Natural killer cell (primary cell): ENCODE measurements at regions not wholly inside any gene's neighbourhood (a gene's known extent, or its start where the extent isn't known, plus 50 kb on each side); places are given as distances from the start of the nearest gene placed in this dataset.

Experiments used
- ATAC-seq, 3 donors: fragments of 150-1000 bp in 2 of 3; fragments of 200-7000 bp in 1 of 3; cut with Tn5 transposase; 1 replicate in 1 of 3; 2 replicates in 2 of 3; pipeline ENCODE4 v1.10.0; 2021; ENCODE audit warnings: mild to moderate bottlenecking in 2 of 3, moderate library complexity in 2 of 3
- DNase-seq, 2 donors: peaks; one replicate each; pipeline versions ENCODE4 v3.0.0 to v3.0.0-alpha.2; 2013 to 2021; ENCODE audit warnings: mixed read lengths in 1 of 2
- H3K27ac ChIP-seq: one replicate; pipeline ENCODE4 v1.5.1; 2013; ENCODE audit warnings: mild to moderate bottlenecking, low read length
- H3K27me3 ChIP-seq: one replicate; pipeline ENCODE4 v1.6.1; 2013; ENCODE audit warnings: low read length; ENCODE audit not compliant: control insufficient read depth, insufficient read depth
- H3K36me3 ChIP-seq: one replicate; pipeline ENCODE4 v1.6.1; 2013; ENCODE audit warnings: low read length; ENCODE audit not compliant: control insufficient read depth, insufficient read depth
- H3K4me1 ChIP-seq: one replicate; pipeline ENCODE4 v1.6.1; 2013; ENCODE audit warnings: low read length; ENCODE audit not compliant: control insufficient read depth, insufficient read depth
- H3K4me3 ChIP-seq: one replicate; pipeline ENCODE4 v1.5.1; 2013; ENCODE audit warnings: low read length
- H3K9me3 ChIP-seq: one replicate; pipeline ENCODE4 v1.6.1; 2013; ENCODE audit warnings: low read length; ENCODE audit not compliant: control insufficient read depth, insufficient read depth
- H3K27ac Mint-ChIP-seq, 2 donors: one replicate each; pipeline ENCODE4 v1.8.0; 2022; ENCODE audit warnings: mild to moderate bottlenecking in 2 of 2, mixed read lengths in 2 of 2, moderate library complexity in 1 of 2
- H3K27me3 Mint-ChIP-seq, 2 donors: one replicate each; pipeline ENCODE4 v1.8.0; 2022; ENCODE audit warnings: low read depth in 2 of 2, mixed read lengths in 2 of 2
- H3K36me3 Mint-ChIP-seq: one replicate; pipeline ENCODE4 v1.8.0; 2022; ENCODE audit warnings: mixed read lengths
- H3K4me1 Mint-ChIP-seq, 2 donors: one replicate each; pipeline ENCODE4 v1.8.0; 2022; ENCODE audit warnings: mixed read lengths in 2 of 2
- H3K4me3 Mint-ChIP-seq: one replicate; pipeline ENCODE4 v1.8.0; 2022; ENCODE audit warnings: mild to moderate bottlenecking, moderate library complexity, mixed read lengths
- H3K9me3 Mint-ChIP-seq, 2 donors: one replicate each; pipeline ENCODE4 v1.8.0; 2022; ENCODE audit warnings: mixed read lengths in 2 of 2
- WGBS: methylation state at CpG from one replicate; pipeline ENCODE4 v1.1.7; 2013; ENCODE audit warnings: missing lambda C conversion rate; ENCODE audit not compliant: insufficient coverage; 5-methylcytosine and 5-hydroxymethylcytosine counted together
- intact Hi-C: fragments of 100-400 bp; cut with micrococcal nuclease; formaldehyde crosslinking; loops from one replicate; pipeline ENCODE4 v1.14.2; 2022
- TF ChIP-seq, protein P1 (sequence below): fragments of 200-600 bp; IDR thresholded peaks from one replicate; pipeline ENCODE4 v1.8.0; 2022; ENCODE audit warnings: antibody characterized with exemption

GRCh38 chr3:178440043-178440442 is 96.2 kb upstream of the KCNMB2 start:
- intact Hi-C loops: no loop called here
- TF ChIP-seq, protein P1, sequence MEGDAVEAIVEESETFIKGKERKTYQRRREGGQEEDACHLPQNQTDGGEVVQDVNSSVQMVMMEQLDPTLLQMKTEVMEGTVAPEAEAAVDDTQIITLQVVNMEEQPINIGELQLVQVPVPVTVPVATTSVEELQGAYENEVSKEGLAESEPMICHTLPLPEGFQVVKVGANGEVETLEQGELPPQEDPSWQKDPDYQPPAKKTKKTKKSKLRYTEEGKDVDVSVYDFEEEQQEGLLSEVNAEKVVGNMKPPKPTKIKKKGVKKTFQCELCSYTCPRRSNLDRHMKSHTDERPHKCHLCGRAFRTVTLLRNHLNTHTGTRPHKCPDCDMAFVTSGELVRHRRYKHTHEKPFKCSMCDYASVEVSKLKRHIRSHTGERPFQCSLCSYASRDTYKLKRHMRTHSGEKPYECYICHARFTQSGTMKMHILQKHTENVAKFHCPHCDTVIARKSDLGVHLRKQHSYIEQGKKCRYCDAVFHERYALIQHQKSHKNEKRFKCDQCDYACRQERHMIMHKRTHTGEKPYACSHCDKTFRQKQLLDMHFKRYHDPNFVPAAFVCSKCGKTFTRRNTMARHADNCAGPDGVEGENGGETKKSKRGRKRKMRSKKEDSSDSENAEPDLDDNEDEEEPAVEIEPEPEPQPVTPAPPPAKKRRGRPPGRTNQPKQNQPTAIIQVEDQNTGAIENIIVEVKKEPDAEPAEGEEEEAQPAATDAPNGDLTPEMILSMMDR: no peak
- H3K4me3 Mint-ChIP-seq: no peak overlapping the region
- no peaks in the 10 kb centered on the region for H3K4me1 Mint-ChIP-seq
- Histone ChIP-seq H3K27ac (no peak overlapping the region), H3K4me1 (no peaks in the 10 kb centered on the region), H3K27me3 (no peaks in the 10 kb centered on the region), H3K36me3 (no peaks in the 10 kb centered on the region), H3K9me3 (no peaks in the 10 kb centered on the region), H3K4me3 (no peak overlapping the region)
- no peak for ATAC-seq
- H3K27me3 Mint-ChIP-seq: peaks cover 0 to 2% of the 10 kb centered on the region in 2 donors
- 82% methylated on average over 4 of the region's 4 CpGs for WGBS
- no peaks in the 10 kb centered on the region for H3K9me3 Mint-ChIP-seq
- no peak overlapping the region for H3K27ac Mint-ChIP-seq
- no peaks in the 10 kb centered on the region for H3K36me3 Mint-ChIP-seq
- DNase-seq: no peak

DNA sequence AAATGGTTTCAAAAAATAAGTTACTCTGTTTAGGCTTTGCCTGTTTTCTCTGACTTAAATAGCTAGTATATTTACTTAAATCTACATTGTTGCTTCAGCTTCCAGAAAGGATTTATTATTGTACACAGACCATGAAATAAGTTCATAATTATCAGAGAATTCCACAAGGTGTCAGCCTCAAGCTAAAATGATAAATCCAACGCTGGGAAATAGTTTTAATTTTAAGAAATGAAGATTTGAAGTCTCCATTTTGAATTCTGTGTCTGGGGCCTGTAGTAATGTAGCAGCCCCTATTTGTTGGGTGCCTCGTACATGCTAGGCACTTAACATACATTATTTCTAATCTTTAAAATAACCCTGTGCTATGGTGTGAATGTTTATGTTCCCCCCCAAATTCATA is 92.6 kb upstream of the KCNMB2 start:
- H3K4me1 Mint-ChIP-seq: no peaks in the 10 kb centered on the region
- no peak overlapping the region for H3K27ac Mint-ChIP-seq
- Histone ChIP-seq H3K27me3 (no peaks in the 10 kb centered on the region), H3K4me1 (no peaks in the 10 kb centered on the region), H3K36me3 (no peaks in the 10 kb centered on the region), H3K4me3 (no peak overlapping the region), H3K9me3 (no peaks in the 10 kb centered on the region), H3K27ac (no peak overlapping the region)
- WGBS: 56% methylated on average over 1 of the region's 2 CpGs
- DNase-seq (no peak), ATAC-seq (no peak)
- no peaks in the 10 kb centered on the region for H3K9me3 Mint-ChIP-seq
- peaks cover 0 to 5% of the 10 kb centered on the region in 2 donors for H3K27me3 Mint-ChIP-seq
- intact Hi-C loops: no loop called here
- no peaks in the 10 kb centered on the region for H3K36me3 Mint-ChIP-seq
- H3K4me3 Mint-ChIP-seq: no peak overlapping the region
- TF ChIP-seq, protein P1: no peak

GRCh38 chr3:178445139-178445538 is 91.1 kb upstream of the KCNMB2 start:
- no peaks in the 10 kb centered on the region for H3K9me3 Mint-ChIP-seq
- H3K27me3 ChIP-seq: no peaks in the 10 kb centered on the region
- DNase-seq (no peak), ATAC-seq (no peak)
- H3K9me3 ChIP-seq: no peaks in the 10 kb centered on the region
- 74% methylated on average over 2 of the region's 4 CpGs for WGBS
- no peak overlapping the region for H3K27ac ChIP-seq
- no peaks in the 10 kb centered on the region for H3K36me3 ChIP-seq
- H3K4me1 ChIP-seq: no peaks in the 10 kb centered on the region
- intact Hi-C loops: no loop called here
- no peak overlapping the region for H3K27ac Mint-ChIP-seq
- no peaks in the 10 kb centered on the region for H3K4me1 Mint-ChIP-seq
- no peaks in the 10 kb centered on the region for H3K36me3 Mint-ChIP-seq
- TF ChIP-seq, protein P1: no peak
- peaks cover 0 to 5% of the 10 kb centered on the region in 2 donors for H3K27me3 Mint-ChIP-seq
- no peak overlapping the region for H3K4me3 ChIP-seq
- no peak overlapping the region for H3K4me3 Mint-ChIP-seq

DNA sequence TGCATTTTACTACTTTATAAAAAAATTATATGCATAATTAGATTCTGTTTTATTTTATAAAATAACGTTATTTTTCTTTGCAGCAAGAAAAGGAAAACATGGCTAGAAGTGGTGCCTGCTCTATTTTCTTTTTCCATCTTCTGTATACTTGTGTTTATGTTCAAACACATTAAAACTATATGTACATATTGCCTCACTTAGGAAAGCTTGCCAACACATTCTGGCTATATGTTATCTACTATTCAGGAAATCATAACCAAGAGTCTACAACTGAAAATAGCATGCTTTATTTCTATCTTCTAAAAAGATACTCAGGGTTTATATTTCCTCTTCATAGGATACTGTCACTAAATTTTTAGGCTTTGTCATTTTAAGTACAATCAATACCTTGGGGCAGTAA is 90.2 kb upstream of the KCNMB2 start:
- 100% methylated on average over 1 of the region's 1 CpG for WGBS
- H3K36me3 Mint-ChIP-seq: no peaks in the 10 kb centered on the region
- intact Hi-C loops: no loop called here
- no peak for DNase-seq
- TF ChIP-seq, protein P1: no peak
- ATAC-seq: no peak
- H3K4me1 Mint-ChIP-seq: no peaks in the 10 kb centered on the region
- peaks cover 0 to 5% of the 10 kb centered on the region in 2 donors for H3K27me3 Mint-ChIP-seq
- H3K27ac ChIP-seq: no peak overlapping the region
- H3K4me3 Mint-ChIP-seq: no peak overlapping the region
- H3K4me3 ChIP-seq: no peak overlapping the region
- H3K27ac Mint-ChIP-seq: no peak overlapping the region
- no peaks in the 10 kb centered on the region for H3K27me3 ChIP-seq
- no peaks in the 10 kb centered on the region for H3K36me3 ChIP-seq
- no peaks in the 10 kb centered on the region for H3K9me3 ChIP-seq
- no peaks in the 10 kb centered on the region for H3K9me3 Mint-ChIP-seq
- no peaks in the 10 kb centered on the region for H3K4me1 ChIP-seq
